Endothelial cell of umbilical vein (primary cell): ENCODE measurements at regions not wholly inside any gene's neighbourhood (a gene's known extent, or its start where the extent isn't known, plus 50 kb on each side); places are given as distances from the start of the nearest gene placed in this dataset.

Experiments
- BruUV-seq: library from RNA; stranded (reverse); fragments of 400-500 nt; replicated peaks from 2 replicates; lab custom pipeline; 2021; lab: Mats Ljungman, UMichigan
- CTCF ChIA-PET: fragments of 300-600, 350-600 bp; sonication (Branson Sonifier 250); formaldehyde crosslinking; loops from one replicate; lab custom pipeline; 2021; ENCODE audit warnings: antibody characterized with exemption, inconsistent platforms; lab: Charles Lee
- POLR2A ChIA-PET: fragments of 300-600, 350-600 bp; sonication (Branson Sonifier 250); formaldehyde crosslinking; loops from one replicate; lab custom pipeline; 2021; ENCODE audit warnings: antibody characterized with exemption, inconsistent platforms; lab: Charles Lee
- DNase-seq: peaks from one replicate; pipeline ENCODE4 v3.0.0-alpha.2; 2011; ENCODE audit warnings: low read depth, low spot score
- FAIRE-seq: peaks from 2 replicates; lab custom pipeline; 2011; peaks lifted over from hg19 to GRCh38; lab: Jason Lieb, UNC
- H2AFZ ChIP-seq: 2 replicates; pipeline ENCODE4 v1.6.0; 2012; ENCODE audit warnings: low read depth, low read length, control low read depth, inconsistent platforms
- H3K27ac ChIP-seq: 2 replicates; pipeline ENCODE4 v1.5.1; 2011; ENCODE audit warnings: low read depth, mild to moderate bottlenecking, control low read depth, low read length, moderate library complexity; ENCODE audit not compliant: insufficient read depth
- H3K27me3 ChIP-seq, 2 experiments: 2 replicates each; pipeline versions ENCODE4 v1.6.0 to v1.6.1; 2011; ENCODE audit warnings: low read length in 2 of 2, mixed read lengths in 1 of 2; ENCODE audit not compliant: control insufficient read depth in 2 of 2, insufficient read depth in 2 of 2
- H3K36me3 ChIP-seq, 2 experiments: 2 replicates in 1 of 2; 3 replicates in 1 of 2; pipeline ENCODE4 v1.5.1; 2011; ENCODE audit warnings: low read length in 2 of 2, mild to moderate bottlenecking in 1 of 2, moderate library complexity in 1 of 2; ENCODE audit not compliant: control insufficient read depth in 2 of 2, insufficient read depth in 2 of 2; ENCODE audit errors: extremely low read depth in 1 of 2
- H3K4me1 ChIP-seq: 3 replicates; pipeline ENCODE4 v1.5.1; 2011; ENCODE audit warnings: mild to moderate bottlenecking, low read length; ENCODE audit not compliant: control insufficient read depth, insufficient read depth; ENCODE audit errors: extremely low read depth
- H3K4me2 ChIP-seq: 2 replicates; pipeline ENCODE4 v1.6.1; 2011; ENCODE audit warnings: low read length, control low read depth, mixed read lengths; ENCODE audit not compliant: insufficient read depth
- H3K4me3 ChIP-seq, 3 experiments: fragments of 200-600 bp in 1 of 3; sonication (generic), shearing (Covaris generic) in 1 of 3; replicated peaks in 1 of 3; 2 replicates each; pipeline ENCODE4 v1.5.1; 2011 to 2016; ENCODE audit warnings: control low read depth in 3 of 3, low read length in 3 of 3, mild to moderate bottlenecking in 2 of 3, inconsistent platforms in 1 of 3, low read depth in 1 of 3, moderate library complexity in 1 of 3; ENCODE audit not compliant: insufficient read depth in 1 of 3
- H3K79me2 ChIP-seq: 2 replicates; pipeline ENCODE4 v1.6.0; 2012; ENCODE audit warnings: low read length, inconsistent platforms; ENCODE audit not compliant: control insufficient read depth, insufficient read depth
- H3K9ac ChIP-seq: replicated peaks from 2 replicates; pipeline ENCODE3; 2011; ENCODE audit warnings: low read length, control low read depth; ENCODE audit not compliant: insufficient read depth; ENCODE audit errors: extremely low read depth
- H3K9me1 ChIP-seq: replicated peaks from 3 replicates; pipeline ENCODE4 v1.6.0; 2011; ENCODE audit warnings: mild to moderate bottlenecking, low read length; ENCODE audit not compliant: control insufficient read depth, insufficient read depth; ENCODE audit errors: extremely low read depth
- H3K9me3 ChIP-seq: replicated peaks from 2 replicates; pipeline ENCODE4 v1.5.1; 2012; ENCODE audit warnings: low read length, inconsistent platforms; ENCODE audit not compliant: control insufficient read depth, insufficient read depth
- H4K20me1 ChIP-seq: replicated peaks from 2 replicates; pipeline ENCODE3; 2011; ENCODE audit warnings: mild to moderate bottlenecking, low read length; ENCODE audit not compliant: control insufficient read depth, insufficient read depth; ENCODE audit errors: extremely low read depth
- EZH2 ChIP-seq: IDR thresholded peaks from 2 replicates; pipeline ENCODE4 v1.6.1; 2012; ENCODE audit warnings: borderline replicate concordance, low read depth, mild to moderate bottlenecking, moderate library complexity, low read length, inconsistent platforms; ENCODE audit not compliant: severe bottlenecking
- FOS ChIP-seq: IDR thresholded peaks from 2 replicates; pipeline ENCODE4 v1.6.1; 2011; ENCODE audit warnings: mild to moderate bottlenecking, low read length, moderate library complexity, borderline replicate concordance; ENCODE audit not compliant: insufficient read depth
- GATA2 ChIP-seq: IDR thresholded peaks from 2 replicates; pipeline ENCODE4 v1.7.0; 2011; ENCODE audit warnings: low read depth, mild to moderate bottlenecking, moderate library complexity, mixed read lengths, low read length; ENCODE audit not compliant: insufficient read length, insufficient read depth
- JUN ChIP-seq: IDR thresholded peaks from 2 replicates; pipeline ENCODE4 v1.6.1; 2011; ENCODE audit warnings: borderline replicate concordance, low read depth; ENCODE audit not compliant: insufficient read length, insufficient read depth
- MAX ChIP-seq: IDR thresholded peaks from 2 replicates; pipeline ENCODE4 v1.6.1; 2011; ENCODE audit not compliant: insufficient read depth, insufficient read length
- MYC ChIP-seq: IDR thresholded peaks from one replicate; pipeline ENCODE4 v1.6.1; 2011; ENCODE audit warnings: mild to moderate bottlenecking, low read depth, low read length
- POLR2A ChIP-seq: IDR thresholded peaks from 2 replicates; pipeline ENCODE4 v1.6.1; 2012; ENCODE audit warnings: low read depth, mild to moderate bottlenecking, control low read depth, low read length
- POLR2AphosphoS5 ChIP-seq: IDR thresholded peaks from 2 replicates; pipeline ENCODE4 v1.6.1; 2012; ENCODE audit warnings: low read depth, mild to moderate bottlenecking, control low read depth, low read length, moderate library complexity; ENCODE audit not compliant: insufficient read depth
- dilution Hi-C: fragments of 300-500 bp; cut with MboI; formaldehyde crosslinking; loops from one replicate; pipeline ENCODE4 v1.15.0; 2019; ENCODE audit warnings: low sequenced_read_pairs; ENCODE audit not compliant: extremely low pct_ligation_motif_present
- intact Hi-C: fragments of 100-400 bp; cut with micrococcal nuclease; formaldehyde crosslinking; loops from one replicate; pipeline ENCODE4 v1.10.0; 2022
- TF ChIP-seq, protein P1 (sequence below), 2 donors: IDR thresholded peaks; 1 replicate in 1 of 2; 2 replicates in 1 of 2; pipeline ENCODE4 v1.5.1; 2011; ENCODE audit warnings: low read length in 2 of 2, mild to moderate bottlenecking in 2 of 2, moderate library complexity in 2 of 2, control low read depth in 1 of 2, inconsistent platforms in 1 of 2, low read depth in 1 of 2; ENCODE audit not compliant: insufficient read depth in 1 of 2; ENCODE audit errors: extremely low read depth in 1 of 2

DNA sequence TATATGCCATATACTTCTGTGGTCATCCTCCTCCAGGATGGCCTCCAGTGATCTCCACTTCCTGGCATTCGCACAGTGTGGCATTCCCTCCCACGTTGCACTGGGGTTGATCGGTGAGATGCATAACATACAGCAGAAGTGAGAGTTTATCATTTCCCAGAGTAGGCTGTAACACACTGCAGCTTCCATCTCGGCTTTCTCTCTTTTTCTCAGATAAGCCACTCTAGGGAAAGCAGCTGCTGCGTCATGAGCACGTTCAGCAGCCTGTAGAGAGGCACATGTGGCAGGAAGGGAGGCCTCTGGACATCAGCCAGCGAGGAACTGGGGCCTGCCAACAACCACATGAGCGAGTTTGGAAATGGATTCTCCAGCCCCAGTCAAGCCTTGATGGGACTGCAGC, 807.1 kb downstream of the DIAPH3 start:
- DNase-seq (peak; percentile 97), FAIRE-seq (peak; percentile 90)
- Histone ChIP-seq H3K9ac (no peak overlapping the region), H3K36me3 (no peaks in the 10 kb centered on the region), H3K4me1 (peaks cover 26% of the 10 kb centered on the region), H2AFZ (peak overlapping the region; percentile 56), H3K9me3 (no peaks in the 10 kb centered on the region), H3K27ac (peak overlapping the region; percentile 22), H4K20me1 (no peaks in the 10 kb centered on the region), H3K27me3 (peaks cover 0 to 1% of the 10 kb centered on the region in 2 experiments), H3K79me2 (no peaks in the 10 kb centered on the region), H3K9me1 (no peaks in the 10 kb centered on the region), H3K4me2 (peak overlapping the region; percentile 64), H3K4me3 (no peak overlapping the region)
- intact Hi-C loops, result loop anchor here (1.0 kb wide), 1 partner anchor 14 kb away; no protein-coding TSS in a partner anchor
- TF ChIP-seq POLR2AphosphoS5 (no peak), GATA2 (peak; percentile 89), FOS (no peak), POLR2A (peak; percentile 42), JUN (no peak), MAX (peak; percentile 81), EZH2 (no peak), MYC (peak; percentile 30)
- TF ChIP-seq, protein P1, sequence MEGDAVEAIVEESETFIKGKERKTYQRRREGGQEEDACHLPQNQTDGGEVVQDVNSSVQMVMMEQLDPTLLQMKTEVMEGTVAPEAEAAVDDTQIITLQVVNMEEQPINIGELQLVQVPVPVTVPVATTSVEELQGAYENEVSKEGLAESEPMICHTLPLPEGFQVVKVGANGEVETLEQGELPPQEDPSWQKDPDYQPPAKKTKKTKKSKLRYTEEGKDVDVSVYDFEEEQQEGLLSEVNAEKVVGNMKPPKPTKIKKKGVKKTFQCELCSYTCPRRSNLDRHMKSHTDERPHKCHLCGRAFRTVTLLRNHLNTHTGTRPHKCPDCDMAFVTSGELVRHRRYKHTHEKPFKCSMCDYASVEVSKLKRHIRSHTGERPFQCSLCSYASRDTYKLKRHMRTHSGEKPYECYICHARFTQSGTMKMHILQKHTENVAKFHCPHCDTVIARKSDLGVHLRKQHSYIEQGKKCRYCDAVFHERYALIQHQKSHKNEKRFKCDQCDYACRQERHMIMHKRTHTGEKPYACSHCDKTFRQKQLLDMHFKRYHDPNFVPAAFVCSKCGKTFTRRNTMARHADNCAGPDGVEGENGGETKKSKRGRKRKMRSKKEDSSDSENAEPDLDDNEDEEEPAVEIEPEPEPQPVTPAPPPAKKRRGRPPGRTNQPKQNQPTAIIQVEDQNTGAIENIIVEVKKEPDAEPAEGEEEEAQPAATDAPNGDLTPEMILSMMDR (IDR thresholded peaks at IDR 0.05; ENCODE audit: extremely low read depth in 1 of 2, insufficient read depth in 1 of 2, low read depth in 1 of 2, low read length in 2 of 2), result no peak
- ChIA-PET POLR2A (interaction anchor here (0.6 to 1.6 kb wide), 2 partner anchors 14 to 134 kb away, joined by 3 to 5 read pairs; no protein-coding TSS in a partner anchor), CTCF (interaction anchor here (0.7 to 2.1 kb wide), 10 partner anchors 8 to 1075 kb away, joined by 3 to 7 read pairs (median 5); no protein-coding TSS in a partner anchor)
- no TSS peak for BruUV-seq
- dilution Hi-C loops, result no loop called here
